ENCODE measurements at regions not wholly inside any gene's neighbourhood (a gene's known extent, or its start where the extent isn't known, plus 50 kb on each side); places are given as distances from the start of the nearest gene placed in this dataset.

GRCh38 chr14:61893371-61893940, 131.2 kb downstream of the SNAPC1 start:
- no peak for DNase-seq (ENCODE audit: low read depth)

- no peak for DNase-seq (ENCODE audit: low read depth)
Observed at GRCh38 chr14:61894452-61895077, 132.3 kb downstream of the SNAPC1 start.

GRCh38 chr14:61897300-61897699, 135.1 kb downstream of the SNAPC1 start:
- no peak for DNase-seq (ENCODE audit: low read depth)

GRCh38 chr14:61898568-61898967, 136.3 kb downstream of the SNAPC1 start:
- DNase-seq (ENCODE audit: low read depth), result no peak

GRCh38 chr14:61899497-61899896, 137.3 kb downstream of the SNAPC1 start:
- DNase-seq (ENCODE audit: low read depth), result no peak

- DNase-seq (ENCODE audit: low read depth), result no peak
Observed at GRCh38 chr14:61904946-61905345, 142.7 kb downstream of the SNAPC1 start.

- DNase-seq (ENCODE audit: low read depth), result no peak
Observed at GRCh38 chr14:61911574-61911973, 149.4 kb downstream of the SNAPC1 start.

GRCh38 chr14:61918998-61919397, 156.8 kb downstream of the SNAPC1 start:
- DNase-seq (ENCODE audit: low read depth), result no peak

GRCh38 chr14:61923348-61923747, 161.1 kb downstream of the SNAPC1 start:
- peak; percentile 32 for DNase-seq (ENCODE audit: low read depth)

GRCh38 chr14:61925043-61925442, 162.8 kb downstream of the SNAPC1 start:
- no peak for DNase-seq (ENCODE audit: low read depth)

- DNase-seq (ENCODE audit: low read depth), result no peak
Observed at GRCh38 chr14:61925732-61926435, 163.7 kb downstream of the SNAPC1 start.

- DNase-seq (ENCODE audit: low read depth), result peak; percentile 26
Observed at GRCh38 chr14:61927060-61927459, 164.8 kb downstream of the SNAPC1 start.

- no peak for DNase-seq (ENCODE audit: low read depth)
Observed at GRCh38 chr14:61927520-61927919, 165.3 kb downstream of the SNAPC1 start.

GRCh38 chr14:61928300-61928699, 166.1 kb downstream of the SNAPC1 start:
- DNase-seq (ENCODE audit: low read depth), result no peak

GRCh38 chr14:61928701-61929100, 166.5 kb downstream of the SNAPC1 start:
- DNase-seq (ENCODE audit: low read depth), result no peak

GRCh38 chr14:61929651-61930050, 167.4 kb downstream of the SNAPC1 start:
- no peak for DNase-seq (ENCODE audit: low read depth)

GRCh38 chr14:61930101-61930857, 168.1 kb downstream of the SNAPC1 start:
- DNase-seq (ENCODE audit: low read depth), result no peak

- DNase-seq (ENCODE audit: low read depth), result no peak
Observed at GRCh38 chr14:61932974-61933373, 170.8 kb downstream of the SNAPC1 start.

GRCh38 chr14:61934385-61934784, 172.2 kb downstream of the SNAPC1 start:
- no peak for DNase-seq (ENCODE audit: low read depth)

- DNase-seq (ENCODE audit: low read depth), result no peak
Observed at GRCh38 chr14:61939776-61940175, 177.6 kb downstream of the SNAPC1 start.

GRCh38 chr14:61940666-61941420, 178.6 kb downstream of the SNAPC1 start:
- no peak for DNase-seq (ENCODE audit: low read depth)

All from forelimb muscle (tissue), 1 donor.